ENCODE measurements at regions not wholly inside any gene's neighbourhood (a gene's known extent, or its start where the extent isn't known, plus 50 kb on each side); places are given as distances from the start of the nearest gene placed in this dataset.

DNA sequence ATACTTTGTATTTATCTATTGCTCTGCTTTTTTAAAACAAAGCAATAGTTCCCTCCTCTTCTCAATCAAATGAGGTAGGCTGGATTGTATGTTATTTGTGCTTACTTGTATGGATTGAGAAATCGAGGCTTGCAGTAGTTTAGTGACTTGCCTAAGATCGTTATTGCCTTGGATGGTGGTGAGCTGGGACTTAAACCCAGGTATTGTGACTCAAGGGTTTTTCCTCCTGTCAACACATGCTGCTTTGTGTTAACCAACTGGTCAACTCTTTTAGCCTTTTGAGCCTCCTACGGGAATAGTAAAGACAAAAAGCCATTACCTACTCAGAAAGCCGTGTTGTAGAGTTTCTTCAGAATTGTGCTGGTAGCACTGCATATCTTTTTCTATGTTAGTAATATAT is 95.2 kb upstream of the THUMPD2 start:
- Histone ChIP-seq H3K27ac (no peak overlapping the region), H3K4me3 (no peak overlapping the region), H3K9me3 (no peaks in the 10 kb centered on the region), H3K27me3 (no peaks in the 10 kb centered on the region), H3K36me3 (no peaks in the 10 kb centered on the region), H3K4me1 (no peaks in the 10 kb centered on the region)
- DNase-seq, result no peak
- WGBS, 2 donors, result 73 to 86% methylated on average over 4 of the region's 4 CpGs
- TF ChIP-seq CTCF (IDR thresholded peaks at IDR 0.05), result no peak
- intact Hi-C loops (cut with DNase I), result no loop called here
- ATAC-seq, result no peak
- FAIRE-seq, result no peak

- H3K27me3 ChIP-seq, result no peaks in the 10 kb centered on the region
- no peak overlapping the region for H3K4me3 ChIP-seq
- no peaks in the 10 kb centered on the region for H3K4me1 ChIP-seq
- H3K36me3 ChIP-seq, result no peaks in the 10 kb centered on the region
- no peak for TF ChIP-seq CTCF (IDR thresholded peaks at IDR 0.05)
- FAIRE-seq, result no peak
- no peaks in the 10 kb centered on the region for H3K9me3 ChIP-seq
- DNase-seq, result no peak
- ATAC-seq, result no peak
- intact Hi-C loops (cut with DNase I), result no loop called here
- H3K27ac ChIP-seq, result no peak overlapping the region
- WGBS, 2 donors, result 76 to 83% methylated on average over 3 of the region's 3 CpGs
Measured at GRCh38 chr2:39873586-39873985, 94.5 kb upstream of the THUMPD2 start.

DNA sequence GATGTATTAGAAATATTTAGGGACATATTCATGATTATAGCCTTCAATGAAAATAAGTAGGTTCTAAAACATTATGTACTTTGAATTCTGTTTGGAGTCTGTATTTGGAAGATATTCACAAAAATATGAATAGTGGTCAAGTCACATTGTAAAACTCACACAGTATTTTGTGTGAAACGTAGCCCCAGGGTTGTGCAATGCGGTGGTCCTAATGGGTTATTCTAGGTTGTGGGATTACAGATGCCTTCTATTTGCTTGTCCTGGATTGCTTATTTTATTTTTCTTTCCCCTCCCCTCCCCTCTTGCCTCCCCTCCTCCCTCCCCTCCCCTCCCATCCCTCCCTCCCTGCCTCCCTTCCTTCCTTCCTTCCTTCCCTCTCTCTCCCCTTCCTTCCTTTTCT is 93.7 kb upstream of the THUMPD2 start:
- Histone ChIP-seq H3K27me3 (no peaks in the 10 kb centered on the region), H3K9me3 (no peaks in the 10 kb centered on the region), H3K36me3 (no peaks in the 10 kb centered on the region), H3K4me3 (no peak overlapping the region), H3K4me1 (no peaks in the 10 kb centered on the region), H3K27ac (no peak overlapping the region)
- WGBS, 2 donors, result 81 to 84% methylated on average over 2 of the region's 2 CpGs
- intact Hi-C loops (cut with DNase I), result no loop called here
- ATAC-seq (no peak), DNase-seq (no peak), FAIRE-seq (no peak)
- TF ChIP-seq CTCF (IDR thresholded peaks at IDR 0.05), result no peak

DNA sequence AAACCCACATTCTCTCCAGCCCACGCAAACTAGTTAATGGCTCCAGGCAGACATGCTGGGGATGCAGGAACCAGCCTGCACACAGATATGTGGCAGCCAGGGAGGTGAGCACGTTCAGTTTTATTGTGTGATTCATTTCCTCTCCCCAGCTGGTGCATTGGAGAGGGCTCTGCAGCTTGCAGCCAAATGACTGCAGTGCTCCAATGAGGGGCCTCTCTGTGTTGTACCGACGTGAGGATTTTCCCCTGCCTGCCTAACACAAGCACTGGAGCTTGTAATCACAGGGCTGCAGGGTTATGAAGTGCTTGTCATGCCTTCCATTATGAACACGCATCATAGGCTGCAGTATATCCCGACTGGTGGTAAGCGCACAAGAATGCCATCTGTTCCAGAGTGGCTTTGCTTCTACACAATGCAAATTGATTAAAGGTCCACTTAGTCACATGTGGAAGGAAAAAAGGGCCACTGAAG is 92.3 kb upstream of the THUMPD2 start:
- H3K27ac ChIP-seq, result no peak overlapping the region
- H3K27me3 ChIP-seq, result no peaks in the 10 kb centered on the region
- no peak for TF ChIP-seq CTCF (IDR thresholded peaks at IDR 0.05)
- ATAC-seq, result no peak
- no peak for FAIRE-seq
- no peaks in the 10 kb centered on the region for H3K4me1 ChIP-seq
- no peaks in the 10 kb centered on the region for H3K36me3 ChIP-seq
- DNase-seq, result no peak
- 50 to 53% methylated on average over 7 of the region's 7 CpGs for WGBS, 2 donors
- no peaks in the 10 kb centered on the region for H3K9me3 ChIP-seq
- H3K4me3 ChIP-seq, result no peak overlapping the region
- intact Hi-C loops (cut with DNase I), result no loop called here

GRCh38 chr2:39870871-39871270 is 91.8 kb upstream of the THUMPD2 start:
- ATAC-seq, result no peak
- WGBS, 2 donors, result 81 to 82% methylated on average over 3 of the region's 3 CpGs
- no peaks in the 10 kb centered on the region for H3K4me1 ChIP-seq
- no peak overlapping the region for H3K4me3 ChIP-seq
- no peaks in the 10 kb centered on the region for H3K36me3 ChIP-seq
- no peaks in the 10 kb centered on the region for H3K27me3 ChIP-seq
- no peak for FAIRE-seq
- intact Hi-C loops (cut with DNase I), result no loop called here
- TF ChIP-seq CTCF (IDR thresholded peaks at IDR 0.05), result no peak
- H3K27ac ChIP-seq, result no peak overlapping the region
- DNase-seq, result no peak
- H3K9me3 ChIP-seq, result no peaks in the 10 kb centered on the region
